ENCODE measurements at regions not wholly inside any gene's neighbourhood (a gene's known extent, or its start where the extent isn't known, plus 50 kb on each side); places are given as distances from the start of the nearest gene placed in this dataset.

GRCh38 chr6:3987576-3987975, 91.4 kb downstream of the FAM217A start:
- Histone ChIP-seq H3F3A (ENCODE audit: control insufficient read depth, insufficient read depth) (no peaks in the 10 kb centered on the region), H3K27me3 (ENCODE audit: control insufficient read depth, low read length) (no peaks in the 10 kb centered on the region), H3K27ac (ENCODE audit: low read depth, low read length) (no peak overlapping the region), H3K9me2 (replicated peaks; ENCODE audit: control insufficient read depth, low read length) (no peaks in the 10 kb centered on the region), H3K79me2 (ENCODE audit: control insufficient read depth, low read length) (no peaks in the 10 kb centered on the region), H4K20me1 (ENCODE audit: control insufficient read depth, insufficient read depth, low read depth, low read length) (no peaks in the 10 kb centered on the region; the same call in 1 of the 2 replicates), H3K4me2 (ENCODE audit: low read length) (no peak overlapping the region), H3K36me3 (ENCODE audit: control insufficient read depth, low read length) (no peaks in the 10 kb centered on the region), H3K4me3 (ENCODE audit: low read length) (no peak overlapping the region), H3K4me1 (ENCODE audit: control insufficient read depth, low read length) (no peaks in the 10 kb centered on the region), H3K9me3 (ENCODE audit: control insufficient read depth, insufficient read depth, low read length) (no peaks in the 10 kb centered on the region)
- no peak for TF ChIP-seq EZH2phosphoT487 (IDR thresholded peaks at IDR 0.05; ENCODE audit: borderline replicate concordance, low read length)
- no peak for TF ChIP-seq CTCF (IDR thresholded peaks at IDR 0.05; ENCODE audit: low read depth, low read length, poor library complexity, severe bottlenecking)

GRCh38 chr6:3990692-3991491, 88.0 kb downstream of the FAM217A start:
- no peaks in the 10 kb centered on the region for H3K79me2 ChIP-seq (ENCODE audit: control insufficient read depth, low read length)
- no peaks in the 10 kb centered on the region for H3K27me3 ChIP-seq (ENCODE audit: control insufficient read depth, low read length)
- H3K4me1 ChIP-seq (ENCODE audit: control insufficient read depth, low read length): no peaks in the 10 kb centered on the region
- H3K27ac ChIP-seq (ENCODE audit: low read depth, low read length): no peak overlapping the region
- no peaks in the 10 kb centered on the region for H3K9me3 ChIP-seq (ENCODE audit: control insufficient read depth, insufficient read depth, low read length)
- H3K4me3 ChIP-seq (ENCODE audit: low read length): no peak overlapping the region
- no peak overlapping the region for H3K4me2 ChIP-seq (ENCODE audit: low read length)
- no peaks in the 10 kb centered on the region; the same call in 1 of the 2 replicates for H4K20me1 ChIP-seq (ENCODE audit: control insufficient read depth, insufficient read depth, low read depth, low read length)
- no peaks in the 10 kb centered on the region for H3K36me3 ChIP-seq (ENCODE audit: control insufficient read depth, low read length)
- peak; percentile 83 for TF ChIP-seq CTCF (IDR thresholded peaks at IDR 0.05; ENCODE audit: low read depth, low read length, poor library complexity, severe bottlenecking)
- TF ChIP-seq EZH2phosphoT487 (IDR thresholded peaks at IDR 0.05; ENCODE audit: borderline replicate concordance, low read length): no peak
- no peaks in the 10 kb centered on the region for H3K9me2 ChIP-seq (replicated peaks; ENCODE audit: control insufficient read depth, low read length)
- no peaks in the 10 kb centered on the region for H3F3A ChIP-seq (ENCODE audit: control insufficient read depth, insufficient read depth)

GRCh38 chr6:3991941-3992340, 87.0 kb downstream of the FAM217A start:
- H3K4me2 ChIP-seq (ENCODE audit: low read length): no peak overlapping the region
- H3F3A ChIP-seq (ENCODE audit: control insufficient read depth, insufficient read depth): no peaks in the 10 kb centered on the region
- no peaks in the 10 kb centered on the region for H3K9me2 ChIP-seq (replicated peaks; ENCODE audit: control insufficient read depth, low read length)
- no peaks in the 10 kb centered on the region; the same call in 1 of the 2 replicates for H4K20me1 ChIP-seq (ENCODE audit: control insufficient read depth, insufficient read depth, low read depth, low read length)
- no peaks in the 10 kb centered on the region for H3K36me3 ChIP-seq (ENCODE audit: control insufficient read depth, low read length)
- no peak overlapping the region for H3K4me3 ChIP-seq (ENCODE audit: low read length)
- no peak for TF ChIP-seq CTCF (IDR thresholded peaks at IDR 0.05; ENCODE audit: low read depth, low read length, poor library complexity, severe bottlenecking)
- TF ChIP-seq EZH2phosphoT487 (IDR thresholded peaks at IDR 0.05; ENCODE audit: borderline replicate concordance, low read length): no peak
- H3K4me1 ChIP-seq (ENCODE audit: control insufficient read depth, low read length): no peaks in the 10 kb centered on the region
- H3K27ac ChIP-seq (ENCODE audit: low read depth, low read length): no peak overlapping the region
- H3K79me2 ChIP-seq (ENCODE audit: control insufficient read depth, low read length): no peaks in the 10 kb centered on the region
- no peaks in the 10 kb centered on the region for H3K27me3 ChIP-seq (ENCODE audit: control insufficient read depth, low read length)
- no peaks in the 10 kb centered on the region for H3K9me3 ChIP-seq (ENCODE audit: control insufficient read depth, insufficient read depth, low read length)

All from DOHH2 (cell line).